Frontal cortex (tissue), 3 donors: ENCODE measurements at regions not wholly inside any gene's neighbourhood (a gene's known extent, or its start where the extent isn't known, plus 50 kb on each side); places are given as distances from the start of the nearest gene placed in this dataset.

Experiments
- DNase-seq, 2 donors: peaks; one replicate each; pipeline ENCODE4 v3.0.0; 2012; ENCODE audit warnings: low spot score in 2 of 2
- FAIRE-seq: peaks from 2 replicates; lab custom pipeline; 2012; peaks lifted over from hg19 to GRCh38; lab: Jason Lieb, UNC
- donor health status: control.
- donor health status: control.
- donor health status: control.

GRCh38 chr5:18159331-18159730, 525.1 kb downstream of the TAF11L14 start:
- DNase-seq (no peak), FAIRE-seq (no peak)

DNA sequence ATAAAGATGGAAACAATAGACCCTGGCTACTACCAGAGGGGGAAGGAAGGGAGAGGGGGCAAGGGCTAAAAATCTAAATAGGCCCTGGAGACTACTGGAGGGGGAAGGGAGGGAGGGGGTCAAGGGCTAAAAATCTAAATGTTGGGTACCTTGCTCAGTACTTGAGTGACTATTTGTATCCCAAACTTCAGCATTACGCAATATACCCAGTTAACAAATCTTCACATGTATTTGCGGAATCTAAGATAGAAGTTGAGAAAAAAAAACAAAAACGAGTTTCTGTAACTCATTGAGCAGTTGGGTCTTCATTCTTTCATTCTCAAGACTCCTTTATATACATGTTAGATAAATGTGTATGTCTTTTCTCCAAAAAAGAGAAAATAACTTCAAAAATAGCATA, 537.4 kb downstream of the TAF11L14 start:
- DNase-seq: no peak
- FAIRE-seq: no peak

DNA sequence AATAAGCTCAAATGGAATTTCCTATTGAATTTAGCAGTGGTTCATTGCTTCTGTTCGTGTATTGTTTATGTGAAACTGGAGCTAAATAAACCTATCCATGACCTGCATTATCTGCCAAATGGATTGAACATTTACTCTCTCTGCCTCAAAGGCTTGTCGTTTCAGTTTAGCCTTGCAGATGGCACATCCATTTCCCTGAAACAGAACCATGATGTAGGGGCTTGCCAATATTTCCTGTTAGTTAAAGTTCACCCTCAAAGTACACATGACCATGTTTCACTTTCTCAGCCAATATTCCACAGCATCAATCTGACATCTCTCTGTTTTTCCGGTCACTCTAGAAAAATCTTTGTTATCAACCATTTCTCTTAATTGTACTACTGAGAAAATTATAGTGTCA, 545.3 kb downstream of the TAF11L14 start:
- FAIRE-seq (no peak), DNase-seq (no peak)

- DNase-seq: no peak
- no peak for FAIRE-seq
Observed at GRCh38 chr5:18181575-18181974, 547.3 kb downstream of the TAF11L14 start.

DNA sequence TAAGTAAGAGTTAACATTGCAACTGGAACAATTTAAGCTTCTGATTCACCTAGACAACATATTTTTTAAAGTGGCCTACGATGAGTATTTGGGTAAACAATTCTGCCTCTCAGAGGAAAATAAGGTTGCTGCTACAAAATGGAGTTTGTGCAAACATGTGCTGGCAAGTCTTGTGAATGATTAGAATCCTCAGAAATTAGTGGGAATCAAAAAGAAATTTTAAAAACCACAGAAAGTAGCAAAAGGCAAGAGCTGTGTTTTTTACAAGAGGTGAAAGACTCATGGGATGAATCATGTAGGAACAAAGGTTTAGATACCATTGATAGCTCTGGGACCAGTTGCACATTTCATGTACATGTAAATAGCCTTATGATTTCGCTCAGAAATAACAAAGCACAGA, 561.6 kb downstream of the TAF11L14 start:
- DNase-seq: no peak
- no peak for FAIRE-seq

GRCh38 chr5:18197734-18198133, 563.5 kb downstream of the TAF11L14 start:
- FAIRE-seq (no peak), DNase-seq (no peak)

DNA sequence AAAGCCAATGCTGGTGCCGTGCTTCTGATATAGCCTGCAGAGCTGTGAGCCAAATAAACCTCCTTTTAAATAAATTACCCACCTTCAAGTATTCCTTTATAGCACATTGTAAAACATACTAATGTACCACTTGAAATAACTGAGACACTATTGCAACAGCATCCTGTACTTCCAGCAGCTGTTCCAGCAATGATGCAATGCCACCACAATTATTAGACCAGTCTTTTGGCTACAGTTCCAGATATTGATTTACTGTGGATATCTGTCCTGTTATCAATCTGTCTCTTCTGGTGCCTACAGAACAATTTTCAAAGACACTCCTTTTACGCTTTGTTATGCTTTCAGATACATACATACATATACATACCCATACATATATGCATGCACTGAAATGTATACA, 567.9 kb downstream of the TAF11L14 start:
- DNase-seq: no peak
- FAIRE-seq: no peak

- DNase-seq (no peak), FAIRE-seq (no peak)
Observed at GRCh38 chr5:18203296-18203695, 569.0 kb downstream of the TAF11L14 start.

- FAIRE-seq (no peak), DNase-seq (no peak)
Observed at GRCh38 chr5:18213666-18214065, 579.4 kb downstream of the TAF11L14 start.

- FAIRE-seq (no peak), DNase-seq (no peak)
Observed at GRCh38 chr5:18216016-18216415, 581.8 kb downstream of the TAF11L14 start.

DNA sequence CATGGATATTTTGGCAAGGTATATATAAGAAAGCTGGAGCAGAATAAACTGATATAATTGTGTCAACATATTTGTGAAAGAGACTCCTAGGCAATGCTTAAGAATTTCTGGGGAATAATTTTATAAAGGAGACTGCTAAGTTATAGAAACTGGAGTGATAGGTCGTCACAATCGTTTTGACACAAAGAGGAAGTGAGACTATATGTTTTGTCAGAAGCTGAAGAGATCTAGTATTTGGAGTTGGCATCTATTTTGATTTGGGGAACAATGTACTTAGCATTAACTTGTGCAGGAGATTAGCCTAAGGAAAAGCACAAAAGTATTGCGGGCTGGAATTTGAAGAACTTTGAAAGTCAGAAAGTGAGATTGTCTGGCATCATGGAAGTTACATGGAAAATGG, 582.5 kb downstream of the TAF11L14 start:
- DNase-seq (no peak), FAIRE-seq (no peak)

- no peak for DNase-seq
Observed at GRCh38 chr5:18219241-18219640, 585.0 kb downstream of the TAF11L14 start.

DNA sequence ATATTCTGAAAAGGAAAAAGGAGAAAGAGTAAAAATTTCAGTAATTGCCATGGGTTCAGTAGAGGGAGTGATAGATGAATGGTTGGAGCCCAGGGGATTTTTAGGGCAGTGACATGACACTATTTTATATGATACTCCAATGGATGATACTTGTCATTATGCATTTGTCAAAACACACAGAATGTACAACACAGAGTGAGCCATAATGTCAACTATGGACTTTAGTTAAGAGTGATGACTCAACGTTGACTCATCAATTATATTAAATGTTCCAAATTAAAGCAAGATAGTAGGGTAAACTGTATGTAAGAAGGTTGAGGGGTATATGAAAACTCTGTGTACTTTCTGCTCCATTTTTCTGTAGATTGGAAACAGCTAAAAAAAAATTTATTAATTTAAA, 586.4 kb downstream of the TAF11L14 start:
- FAIRE-seq (no peak), DNase-seq (no peak)

More at GRCh38 chr5:18219241-18219640, 585.0 kb downstream of the TAF11L14 start:
- no peak for FAIRE-seq

DNA sequence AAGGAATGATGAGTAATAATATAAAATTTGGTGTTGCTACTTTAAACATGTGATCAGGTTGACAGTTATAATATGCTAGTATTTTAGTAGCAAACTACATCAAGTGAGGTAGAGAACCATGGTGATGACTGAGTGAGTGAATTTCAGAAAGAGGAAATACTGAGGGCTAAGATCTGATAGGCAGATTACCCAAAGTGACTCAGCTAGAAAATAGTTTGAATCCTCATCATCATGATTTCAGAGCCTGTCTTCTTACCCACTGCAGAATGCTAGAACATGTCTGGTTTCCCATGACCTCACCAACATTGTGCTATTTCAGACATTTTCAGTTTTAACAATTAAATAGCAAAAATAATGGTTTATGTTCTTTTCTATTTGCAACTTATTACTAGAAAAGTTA, 602.1 kb downstream of the TAF11L14 start:
- DNase-seq (no peak), FAIRE-seq (no peak)

DNA sequence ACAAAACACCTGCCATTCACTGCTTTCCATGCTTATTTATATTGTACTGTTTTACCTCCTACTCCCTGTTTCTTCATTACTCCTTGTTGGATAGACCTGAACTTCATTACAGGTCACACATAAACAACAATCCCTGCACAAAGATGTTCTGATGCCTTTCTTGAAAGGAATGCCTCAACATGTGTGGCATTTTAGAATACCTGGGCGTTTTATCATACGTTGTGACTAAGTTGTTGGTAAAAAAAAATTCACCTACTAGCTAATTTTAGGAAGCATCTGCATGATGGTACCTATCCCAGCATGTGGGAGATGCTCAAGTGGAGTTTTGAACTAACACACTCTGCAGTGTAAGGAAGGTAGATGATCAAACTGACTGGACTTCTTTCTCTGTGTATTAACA, 604.1 kb downstream of the TAF11L14 start:
- FAIRE-seq (no peak), DNase-seq (no peak)

DNA sequence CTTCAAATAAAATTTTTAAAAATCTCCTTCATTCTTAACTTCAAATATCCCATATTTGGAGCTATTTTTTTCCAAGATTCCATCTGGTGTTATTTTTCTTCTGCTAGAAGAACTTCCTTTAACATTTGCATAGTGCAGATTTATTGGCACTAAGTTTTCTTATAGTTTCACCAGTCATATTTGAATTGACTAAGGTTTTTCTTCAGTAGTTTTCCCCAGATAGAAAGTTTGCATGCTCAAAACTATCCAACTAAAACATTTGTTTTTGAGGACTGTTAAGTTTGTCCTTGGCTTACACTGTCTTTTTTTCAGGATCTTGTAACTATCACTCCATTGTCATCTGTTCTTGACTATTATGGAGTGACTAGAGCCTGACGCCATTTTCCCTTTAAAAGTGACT, 606.7 kb downstream of the TAF11L14 start:
- FAIRE-seq: no peak
- no peak for DNase-seq

GRCh38 chr5:18243846-18244245, 609.6 kb downstream of the TAF11L14 start:
- FAIRE-seq (no peak), DNase-seq (no peak)

- DNase-seq (no peak), FAIRE-seq (no peak)
Observed at GRCh38 chr5:18244309-18244708, 610.0 kb downstream of the TAF11L14 start.

- FAIRE-seq (no peak), DNase-seq (no peak)
Observed at GRCh38 chr5:18252559-18252958, 618.3 kb downstream of the TAF11L14 start.

DNA sequence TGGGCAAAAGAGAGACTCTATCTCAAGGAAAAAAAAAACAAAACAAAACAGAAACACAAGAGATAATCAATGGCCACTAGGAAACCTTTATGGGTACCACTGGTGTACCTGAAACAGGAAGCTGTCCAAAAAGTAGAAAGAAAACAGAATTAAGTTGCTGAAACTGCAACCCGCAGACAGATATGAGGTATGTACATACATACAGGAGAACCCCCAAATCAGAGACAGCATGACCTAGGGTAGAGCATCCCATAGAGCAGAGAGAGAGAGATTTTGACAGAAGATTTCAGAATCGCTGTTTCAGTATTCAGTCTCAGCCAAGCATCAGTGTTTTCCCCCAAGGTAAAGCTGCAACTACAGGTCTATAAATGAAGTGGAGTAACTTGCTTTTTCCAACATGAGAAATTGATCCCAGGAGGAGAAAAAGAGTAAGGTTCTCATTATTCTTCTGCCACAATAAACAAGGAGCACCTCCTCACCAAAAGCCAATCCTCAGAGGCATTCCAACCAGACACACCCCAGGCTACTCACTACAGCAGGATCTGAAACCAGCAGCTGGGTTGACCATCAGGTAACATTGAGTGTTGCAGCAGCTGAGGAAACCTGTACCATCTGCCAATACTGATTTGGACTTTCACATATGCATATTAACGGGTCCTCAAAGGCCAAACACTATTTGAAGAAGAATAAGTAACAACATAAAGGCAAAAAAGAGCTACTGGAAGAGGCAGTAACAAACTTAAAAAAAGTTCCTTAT, 630.0 kb downstream of the TAF11L14 start:
- FAIRE-seq (no peak), DNase-seq (no peak)

GRCh38 chr5:18270635-18271338, 636.5 kb downstream of the TAF11L14 start:
- DNase-seq: no peak
- no peak for FAIRE-seq

DNA sequence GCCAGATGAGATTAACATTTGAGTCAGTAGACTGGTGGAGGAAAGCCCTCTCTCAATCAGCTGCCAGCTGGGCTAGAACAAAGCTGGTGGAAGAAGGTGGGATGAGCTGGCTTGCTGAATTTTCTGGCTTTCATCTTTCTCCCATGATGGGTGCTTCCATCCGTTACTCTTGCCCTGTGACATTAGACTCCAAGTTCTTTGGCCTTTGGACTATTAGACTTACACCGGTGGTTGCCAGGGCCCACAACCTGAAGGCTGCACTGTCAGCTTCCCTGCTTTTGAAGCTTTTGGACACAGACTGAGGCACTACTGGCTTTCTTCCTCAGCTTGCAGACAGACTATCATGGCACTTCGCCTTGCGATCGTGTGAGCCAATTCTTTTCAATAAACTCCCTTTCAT, 642.7 kb downstream of the TAF11L14 start:
- FAIRE-seq (no peak), DNase-seq (no peak)
